Neural cell (in vitro differentiated cells): ENCODE measurements at regions not wholly inside any gene's neighbourhood (a gene's known extent, or its start where the extent isn't known, plus 50 kb on each side); places are given as distances from the start of the nearest gene placed in this dataset.

Source experiments
- EZH2 ChIP-seq: fragments of 200-600, 300-800 bp; shearing (Covaris generic), sonication (generic); IDR thresholded peaks from 2 replicates; pipeline ENCODE4 v1.6.1; 2014; ENCODE audit warnings: antibody characterized with exemption, low read length, borderline replicate concordance, mild to moderate bottlenecking; ENCODE audit not compliant: insufficient read depth, poor library complexity, severe bottlenecking
- RAD21 ChIP-seq: fragments of 450-650 bp; conservative IDR thresholded peaks from 2 replicates; pipeline ENCODE4 v1.6.1; 2014; ENCODE audit warnings: antibody characterized with exemption, mild to moderate bottlenecking, moderate library complexity
- TF ChIP-seq, protein P1 (sequence below): fragments of 450-650 bp; IDR thresholded peaks from 2 replicates; pipeline ENCODE4 v1.5.1; 2014; ENCODE audit warnings: antibody characterized with exemption, mild to moderate bottlenecking, moderate library complexity; ENCODE audit not compliant: poor library complexity, severe bottlenecking

DNA sequence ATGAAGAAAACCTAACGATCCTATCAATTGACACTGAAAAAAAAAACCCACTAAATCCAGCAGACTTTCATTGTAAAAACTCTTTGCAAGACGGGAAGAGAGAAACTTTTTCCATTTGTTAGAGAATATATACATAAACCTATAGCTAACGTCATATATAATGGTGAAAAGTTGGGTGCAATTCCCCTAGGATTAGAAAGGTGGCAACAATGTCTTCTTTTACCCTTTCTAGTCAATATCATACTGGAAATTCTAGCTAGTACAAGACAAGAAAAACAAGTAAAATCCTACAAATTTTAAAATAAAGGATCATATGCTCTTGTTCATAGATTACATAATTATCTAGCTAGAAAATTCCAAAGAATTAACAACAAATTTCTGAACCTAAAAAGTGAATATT, 1596.5 kb upstream of the LRRTM1 start:
- TF ChIP-seq, protein P1, sequence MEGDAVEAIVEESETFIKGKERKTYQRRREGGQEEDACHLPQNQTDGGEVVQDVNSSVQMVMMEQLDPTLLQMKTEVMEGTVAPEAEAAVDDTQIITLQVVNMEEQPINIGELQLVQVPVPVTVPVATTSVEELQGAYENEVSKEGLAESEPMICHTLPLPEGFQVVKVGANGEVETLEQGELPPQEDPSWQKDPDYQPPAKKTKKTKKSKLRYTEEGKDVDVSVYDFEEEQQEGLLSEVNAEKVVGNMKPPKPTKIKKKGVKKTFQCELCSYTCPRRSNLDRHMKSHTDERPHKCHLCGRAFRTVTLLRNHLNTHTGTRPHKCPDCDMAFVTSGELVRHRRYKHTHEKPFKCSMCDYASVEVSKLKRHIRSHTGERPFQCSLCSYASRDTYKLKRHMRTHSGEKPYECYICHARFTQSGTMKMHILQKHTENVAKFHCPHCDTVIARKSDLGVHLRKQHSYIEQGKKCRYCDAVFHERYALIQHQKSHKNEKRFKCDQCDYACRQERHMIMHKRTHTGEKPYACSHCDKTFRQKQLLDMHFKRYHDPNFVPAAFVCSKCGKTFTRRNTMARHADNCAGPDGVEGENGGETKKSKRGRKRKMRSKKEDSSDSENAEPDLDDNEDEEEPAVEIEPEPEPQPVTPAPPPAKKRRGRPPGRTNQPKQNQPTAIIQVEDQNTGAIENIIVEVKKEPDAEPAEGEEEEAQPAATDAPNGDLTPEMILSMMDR, result no peak
- TF ChIP-seq RAD21, result peak; percentile 14
- no peak for TF ChIP-seq EZH2
